GM12872 (cell line): ENCODE measurements at regions not wholly inside any gene's neighbourhood (a gene's known extent, or its start where the extent isn't known, plus 50 kb on each side); places are given as distances from the start of the nearest gene placed in this dataset.
A peak's percentile ranks its signal among the peaks of the same experiment; 100 is the strongest.

Experiments used
- TF ChIP-seq, protein P1 (sequence below): IDR thresholded peaks from 3 replicates; pipeline ENCODE4 v1.5.1; 2011; ENCODE audit warnings: low read depth, mild to moderate bottlenecking, low read length, moderate library complexity; ENCODE audit not compliant: insufficient read depth

- TF ChIP-seq, protein P1, sequence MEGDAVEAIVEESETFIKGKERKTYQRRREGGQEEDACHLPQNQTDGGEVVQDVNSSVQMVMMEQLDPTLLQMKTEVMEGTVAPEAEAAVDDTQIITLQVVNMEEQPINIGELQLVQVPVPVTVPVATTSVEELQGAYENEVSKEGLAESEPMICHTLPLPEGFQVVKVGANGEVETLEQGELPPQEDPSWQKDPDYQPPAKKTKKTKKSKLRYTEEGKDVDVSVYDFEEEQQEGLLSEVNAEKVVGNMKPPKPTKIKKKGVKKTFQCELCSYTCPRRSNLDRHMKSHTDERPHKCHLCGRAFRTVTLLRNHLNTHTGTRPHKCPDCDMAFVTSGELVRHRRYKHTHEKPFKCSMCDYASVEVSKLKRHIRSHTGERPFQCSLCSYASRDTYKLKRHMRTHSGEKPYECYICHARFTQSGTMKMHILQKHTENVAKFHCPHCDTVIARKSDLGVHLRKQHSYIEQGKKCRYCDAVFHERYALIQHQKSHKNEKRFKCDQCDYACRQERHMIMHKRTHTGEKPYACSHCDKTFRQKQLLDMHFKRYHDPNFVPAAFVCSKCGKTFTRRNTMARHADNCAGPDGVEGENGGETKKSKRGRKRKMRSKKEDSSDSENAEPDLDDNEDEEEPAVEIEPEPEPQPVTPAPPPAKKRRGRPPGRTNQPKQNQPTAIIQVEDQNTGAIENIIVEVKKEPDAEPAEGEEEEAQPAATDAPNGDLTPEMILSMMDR = peak; percentile 64
Measured at GRCh38 chr6:44001318-44002066, 125.8 kb downstream of the MRPL14 start.

DNA sequence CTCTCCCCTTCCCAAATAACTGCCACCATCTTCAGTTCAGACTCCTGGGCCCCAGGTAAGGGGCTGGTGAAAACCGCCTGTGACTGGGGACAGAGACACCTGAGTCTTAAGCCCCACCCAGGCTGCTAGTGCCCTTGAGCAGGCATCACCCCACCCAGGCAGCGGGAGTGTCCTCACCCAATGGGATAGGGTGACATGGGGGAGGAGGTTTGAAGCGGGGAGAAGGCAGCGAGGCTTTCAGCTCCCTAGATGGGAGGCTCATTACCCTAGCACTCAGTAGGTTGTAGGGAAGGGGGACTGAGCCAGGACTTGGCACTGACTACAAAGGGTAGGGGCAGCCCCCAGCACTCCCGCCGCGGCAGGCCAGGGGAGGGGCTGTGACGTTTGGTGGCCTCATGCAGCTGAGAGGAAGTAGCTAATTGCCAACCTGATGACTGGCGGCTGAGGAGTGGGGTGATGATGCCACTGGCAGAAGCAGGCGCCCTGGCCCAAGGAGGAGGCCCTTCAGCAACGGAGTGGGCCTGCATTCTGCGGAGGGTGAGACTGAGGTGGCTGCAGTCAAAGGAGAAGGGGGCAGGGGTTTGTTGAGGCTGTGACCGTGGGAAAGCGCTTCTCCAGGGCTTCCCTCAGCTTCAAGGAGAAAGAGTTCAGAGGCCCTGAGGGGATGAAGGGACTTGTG, 126.9 kb downstream of the MRPL14 start:
- TF ChIP-seq, protein P1 = no peak

DNA sequence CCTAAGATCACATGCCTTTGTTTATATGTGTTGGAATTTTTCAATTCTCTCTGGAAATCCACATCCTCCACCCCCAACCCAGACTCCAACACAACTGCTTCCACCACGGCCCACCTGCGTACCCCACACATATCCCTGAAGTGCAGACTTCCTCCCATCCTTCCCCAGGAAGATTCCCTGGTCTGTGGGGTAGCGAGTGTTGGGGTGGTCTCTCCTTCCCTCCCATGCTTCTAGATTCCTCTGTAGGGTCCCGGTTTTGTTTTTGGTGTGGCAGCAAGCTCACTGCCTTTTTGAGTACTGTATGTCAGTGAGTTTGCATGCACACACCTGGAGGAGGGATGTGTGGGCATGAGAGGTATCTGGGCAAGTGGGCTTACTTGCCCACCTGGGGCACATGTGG, 127.6 kb downstream of the MRPL14 start:
- TF ChIP-seq, protein P1 = no peak

DNA sequence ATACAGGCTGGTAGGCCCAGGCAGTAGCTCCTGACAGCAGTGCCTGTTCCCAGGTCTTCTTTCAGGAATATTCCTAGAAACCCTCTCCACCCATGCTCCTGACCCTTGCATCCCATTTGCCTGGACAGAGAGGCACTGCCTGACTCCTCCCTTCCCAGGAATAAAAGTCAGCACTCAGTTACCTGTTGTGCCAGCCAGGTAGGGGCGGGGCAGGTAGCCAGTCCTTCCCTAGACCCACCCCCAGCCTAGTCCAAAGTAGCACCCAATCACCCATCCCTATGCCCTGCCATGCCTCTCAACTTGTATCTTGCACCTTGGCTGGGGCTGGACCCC, 129.9 kb downstream of the MRPL14 start:
- TF ChIP-seq, protein P1 = no peak

GRCh38 chr6:43996618-43997344, 130.5 kb downstream of the MRPL14 start:
- TF ChIP-seq, protein P1 = no peak

DNA sequence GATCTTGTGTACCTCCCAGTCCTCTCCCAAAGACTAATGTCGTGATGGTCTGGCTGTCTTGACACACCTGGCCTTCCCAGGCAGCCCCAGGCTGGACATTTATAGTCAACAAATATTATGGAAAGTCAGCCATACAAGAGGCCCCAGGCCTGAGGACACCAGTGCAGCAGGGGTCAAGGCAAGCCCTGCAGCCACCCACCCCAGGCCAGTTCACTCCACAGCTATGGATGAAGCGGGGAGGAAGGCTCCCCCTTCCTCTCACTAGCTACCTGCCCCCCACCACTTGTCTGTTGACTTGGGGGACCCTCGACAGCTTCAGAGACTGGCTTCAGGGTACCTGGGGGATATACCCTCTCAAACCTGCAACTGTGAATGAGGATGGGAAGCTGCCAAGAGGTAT, 132.1 kb downstream of the MRPL14 start:
- TF ChIP-seq, protein P1 = no peak

GRCh38 chr6:43993881-43994523, 133.2 kb downstream of the MRPL14 start:
- TF ChIP-seq, protein P1 = no peak
